ENCODE measurements at regions not wholly inside any gene's neighbourhood (a gene's known extent, or its start where the extent isn't known, plus 50 kb on each side); places are given as distances from the start of the nearest gene placed in this dataset.

DNA sequence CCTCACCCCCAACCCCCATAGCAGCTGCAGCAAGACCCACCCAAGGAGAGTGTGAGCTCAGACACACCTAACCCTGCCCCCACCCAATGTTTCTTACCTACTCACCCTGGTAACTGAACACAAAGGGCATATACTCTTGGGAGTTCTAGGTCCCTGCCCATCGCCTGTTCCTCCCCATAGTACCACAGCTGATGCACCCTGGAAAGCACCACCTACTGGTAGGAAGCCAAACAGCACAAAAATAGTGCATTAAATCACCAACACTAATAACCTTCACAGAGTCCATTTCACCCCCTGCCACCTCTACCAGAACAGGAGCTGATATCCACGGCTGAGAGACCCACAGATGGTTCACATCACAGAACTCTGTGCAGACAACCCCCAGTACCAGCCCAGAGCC, 245.2 kb downstream of the EFHB start:
- TF ChIP-seq, protein P1, sequence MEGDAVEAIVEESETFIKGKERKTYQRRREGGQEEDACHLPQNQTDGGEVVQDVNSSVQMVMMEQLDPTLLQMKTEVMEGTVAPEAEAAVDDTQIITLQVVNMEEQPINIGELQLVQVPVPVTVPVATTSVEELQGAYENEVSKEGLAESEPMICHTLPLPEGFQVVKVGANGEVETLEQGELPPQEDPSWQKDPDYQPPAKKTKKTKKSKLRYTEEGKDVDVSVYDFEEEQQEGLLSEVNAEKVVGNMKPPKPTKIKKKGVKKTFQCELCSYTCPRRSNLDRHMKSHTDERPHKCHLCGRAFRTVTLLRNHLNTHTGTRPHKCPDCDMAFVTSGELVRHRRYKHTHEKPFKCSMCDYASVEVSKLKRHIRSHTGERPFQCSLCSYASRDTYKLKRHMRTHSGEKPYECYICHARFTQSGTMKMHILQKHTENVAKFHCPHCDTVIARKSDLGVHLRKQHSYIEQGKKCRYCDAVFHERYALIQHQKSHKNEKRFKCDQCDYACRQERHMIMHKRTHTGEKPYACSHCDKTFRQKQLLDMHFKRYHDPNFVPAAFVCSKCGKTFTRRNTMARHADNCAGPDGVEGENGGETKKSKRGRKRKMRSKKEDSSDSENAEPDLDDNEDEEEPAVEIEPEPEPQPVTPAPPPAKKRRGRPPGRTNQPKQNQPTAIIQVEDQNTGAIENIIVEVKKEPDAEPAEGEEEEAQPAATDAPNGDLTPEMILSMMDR (conservative IDR thresholded peaks at IDR 0.05; ENCODE audit: low read depth, low read length): 0 out of 2 replicates have a peak, but pooled peaks have one; percentile 14
- Histone ChIP-seq H4K20me1 (ENCODE audit: insufficient read depth) (no peaks in the 10 kb centered on the region), H3K4me1 (ENCODE audit: low read depth, poor library complexity, severe bottlenecking) (no peaks in the 10 kb centered on the region), H3K9ac (no peak overlapping the region), H3K4me2 (no peak overlapping the region), H3K36me3 (ENCODE audit: insufficient read depth) (no peaks in the 10 kb centered on the region), H3K27me3 (ENCODE audit: insufficient read depth, low read depth) (no peaks in the 10 kb centered on the region), H3K4me3 (IDR thresholded peaks at IDR 0.05; ENCODE audit: insufficient read depth, low read depth, low read length) (no peak overlapping the region), H2AFZ (ENCODE audit: low read depth) (no peak overlapping the region), H3K27ac (no peak overlapping the region), H3K79me2 (ENCODE audit: insufficient read depth, low read depth) (no peaks in the 10 kb centered on the region)

DNA sequence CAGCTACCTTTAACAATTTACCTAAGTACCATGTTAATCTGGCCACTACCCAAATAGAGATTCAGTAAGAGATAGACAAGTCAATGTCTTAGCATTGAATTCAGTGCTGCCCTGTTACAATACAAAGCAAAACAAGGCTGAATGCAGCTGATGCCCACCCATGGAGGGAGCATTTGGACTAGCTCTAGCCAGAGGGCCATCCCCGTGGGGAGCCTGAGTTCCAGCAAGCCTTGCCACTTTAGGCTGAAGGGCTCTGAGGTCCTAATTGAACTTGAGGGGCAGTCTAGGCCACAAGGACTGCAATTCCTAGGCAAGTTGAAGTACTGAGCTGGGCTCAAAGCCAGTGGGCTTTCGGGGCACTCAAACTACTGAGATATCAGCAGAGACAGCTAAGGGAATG, 265.9 kb downstream of the EFHB start:
- H3K27ac ChIP-seq: no peak overlapping the region
- H4K20me1 ChIP-seq (ENCODE audit: insufficient read depth): no peaks in the 10 kb centered on the region
- no peak overlapping the region for H2AFZ ChIP-seq (ENCODE audit: low read depth)
- no peaks in the 10 kb centered on the region for H3K27me3 ChIP-seq (ENCODE audit: insufficient read depth, low read depth)
- H3K9ac ChIP-seq: no peak overlapping the region
- no peak overlapping the region for H3K4me3 ChIP-seq (IDR thresholded peaks at IDR 0.05; ENCODE audit: insufficient read depth, low read depth, low read length)
- H3K4me2 ChIP-seq: no peak overlapping the region
- H3K79me2 ChIP-seq (ENCODE audit: insufficient read depth, low read depth): no peaks in the 10 kb centered on the region
- H3K36me3 ChIP-seq (ENCODE audit: insufficient read depth): no peaks in the 10 kb centered on the region
- TF ChIP-seq, protein P1 (conservative IDR thresholded peaks at IDR 0.05; ENCODE audit: low read depth, low read length): no peak
- no peaks in the 10 kb centered on the region for H3K4me1 ChIP-seq (ENCODE audit: low read depth, poor library complexity, severe bottlenecking)

DNA sequence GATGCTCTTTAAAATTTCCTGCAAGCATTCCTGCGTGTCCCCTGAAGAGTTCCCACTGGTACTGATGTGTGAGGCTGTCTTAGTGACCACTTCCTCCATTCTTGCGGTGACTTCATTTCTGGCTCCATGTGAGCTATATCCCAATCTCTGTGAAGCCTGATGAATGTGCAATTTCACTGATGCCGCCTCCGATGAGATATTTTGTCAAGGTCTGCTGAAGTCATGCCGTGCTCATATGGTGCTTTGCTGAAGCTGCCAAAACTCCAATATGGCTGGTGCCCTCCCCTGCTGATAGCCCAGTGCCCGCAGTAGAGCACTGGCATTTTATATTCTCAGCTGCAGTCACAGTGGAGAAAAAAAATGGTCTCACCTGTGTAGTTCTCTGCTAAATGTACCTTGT, 271.5 kb downstream of the EFHB start:
- no peak overlapping the region for H2AFZ ChIP-seq (ENCODE audit: low read depth)
- H3K27me3 ChIP-seq (ENCODE audit: insufficient read depth, low read depth): no peaks in the 10 kb centered on the region
- TF ChIP-seq, protein P1 (conservative IDR thresholded peaks at IDR 0.05; ENCODE audit: low read depth, low read length): no peak
- H3K36me3 ChIP-seq (ENCODE audit: insufficient read depth): no peaks in the 10 kb centered on the region
- H3K4me3 ChIP-seq (IDR thresholded peaks at IDR 0.05; ENCODE audit: insufficient read depth, low read depth, low read length): no peak overlapping the region
- no peaks in the 10 kb centered on the region for H4K20me1 ChIP-seq (ENCODE audit: insufficient read depth)
- H3K4me2 ChIP-seq: no peak overlapping the region
- H3K27ac ChIP-seq: no peak overlapping the region
- no peaks in the 10 kb centered on the region for H3K79me2 ChIP-seq (ENCODE audit: insufficient read depth, low read depth)
- no peak overlapping the region for H3K9ac ChIP-seq
- H3K4me1 ChIP-seq (ENCODE audit: low read depth, poor library complexity, severe bottlenecking): no peaks in the 10 kb centered on the region

DNA sequence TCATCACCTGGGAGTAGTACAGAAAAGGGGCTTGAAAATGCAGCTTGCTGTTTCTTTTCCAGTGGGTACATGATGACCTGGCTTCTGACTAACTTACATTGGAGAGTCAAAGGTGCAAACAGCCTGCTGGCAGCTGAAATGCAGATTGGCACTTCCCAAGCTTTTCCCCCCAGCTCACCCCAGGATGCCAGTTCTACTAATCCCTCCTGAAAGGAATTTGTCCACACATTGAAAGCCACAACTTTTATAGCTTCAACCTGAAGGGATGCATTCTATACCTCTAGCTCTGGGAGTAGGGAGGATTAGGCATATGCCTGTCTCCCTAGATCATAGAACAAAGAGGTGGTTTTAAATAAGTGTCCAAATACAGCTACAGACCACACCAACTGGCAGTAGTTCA, 281.7 kb downstream of the EFHB start:
- TF ChIP-seq, protein P1 (conservative IDR thresholded peaks at IDR 0.05; ENCODE audit: low read depth, low read length): no peak
- Histone ChIP-seq H3K36me3 (ENCODE audit: insufficient read depth) (no peaks in the 10 kb centered on the region), H3K9ac (no peak overlapping the region), H3K27ac (no peak overlapping the region), H3K79me2 (ENCODE audit: insufficient read depth, low read depth) (no peaks in the 10 kb centered on the region), H3K27me3 (ENCODE audit: insufficient read depth, low read depth) (no peaks in the 10 kb centered on the region), H4K20me1 (ENCODE audit: insufficient read depth) (no peaks in the 10 kb centered on the region), H3K4me3 (IDR thresholded peaks at IDR 0.05; ENCODE audit: insufficient read depth, low read depth, low read length) (no peak overlapping the region), H2AFZ (ENCODE audit: low read depth) (no peak overlapping the region), H3K4me2 (no peak overlapping the region), H3K4me1 (ENCODE audit: low read depth, poor library complexity, severe bottlenecking) (no peaks in the 10 kb centered on the region)

All from KMS-11 (cell line).